ENCODE measurements at regions not wholly inside any gene's neighbourhood (a gene's known extent, or its start where the extent isn't known, plus 50 kb on each side); places are given as distances from the start of the nearest gene placed in this dataset.

DNA sequence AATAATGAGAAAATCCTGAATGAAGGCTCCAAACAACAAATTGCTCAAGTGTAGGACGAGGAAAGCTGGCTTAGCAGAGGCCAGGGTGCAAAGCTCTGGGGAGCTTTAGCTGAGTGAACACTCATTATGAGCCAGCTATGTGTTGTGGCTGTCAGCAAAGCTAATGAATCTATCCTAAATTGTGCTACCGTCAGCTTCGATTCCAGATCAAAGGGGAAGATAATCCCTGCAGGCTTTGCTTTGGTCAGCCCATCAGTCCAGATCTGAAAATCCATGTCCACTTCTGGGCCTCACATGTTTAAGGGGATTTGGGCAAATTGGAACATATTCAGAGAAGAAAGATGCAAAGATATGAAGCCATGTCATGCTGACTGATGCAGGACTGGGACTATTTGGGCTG lies 180.9 kb upstream of the ZBED5 start:
- DNase-seq = no peak
- Mint-ChIP-seq H3K36me3 (ENCODE audit: low read depth) (no peaks in the 10 kb centered on the region), H3K9me3 (no peaks in the 10 kb centered on the region), H3K27me3 (no peaks in the 10 kb centered on the region), H3K4me1 (ENCODE audit: low read depth) (peaks cover 9% of the 10 kb centered on the region), H3K4me3 (no peak overlapping the region), H3K27ac (no peak overlapping the region)

DNA sequence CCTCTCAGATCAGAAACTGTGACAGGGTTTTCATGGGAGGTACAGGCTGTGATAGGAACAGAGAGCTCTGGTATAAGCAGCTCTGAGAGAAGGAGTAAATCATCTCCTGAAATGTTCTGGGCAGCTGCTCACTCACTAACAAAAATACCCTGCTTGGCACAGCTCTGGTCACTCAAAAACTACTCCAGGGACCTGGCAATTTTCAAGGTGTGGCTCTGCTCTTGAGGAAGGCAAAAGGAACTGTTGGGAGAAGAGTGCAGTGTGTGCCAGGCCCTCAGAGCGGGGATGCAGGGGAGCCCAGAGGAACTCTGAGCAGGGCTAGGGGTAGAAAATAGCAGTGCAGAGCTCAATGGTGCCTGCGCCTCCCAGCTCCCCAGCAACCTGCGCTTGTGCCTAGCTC lies 180.5 kb upstream of the ZBED5 start:
- Mint-ChIP-seq H3K27me3 (no peaks in the 10 kb centered on the region), H3K9me3 (no peaks in the 10 kb centered on the region), H3K27ac (no peak overlapping the region), H3K4me3 (no peak overlapping the region), H3K4me1 (ENCODE audit: low read depth) (peaks cover 9% of the 10 kb centered on the region), H3K36me3 (ENCODE audit: low read depth) (no peaks in the 10 kb centered on the region)
- no peak for DNase-seq

DNA sequence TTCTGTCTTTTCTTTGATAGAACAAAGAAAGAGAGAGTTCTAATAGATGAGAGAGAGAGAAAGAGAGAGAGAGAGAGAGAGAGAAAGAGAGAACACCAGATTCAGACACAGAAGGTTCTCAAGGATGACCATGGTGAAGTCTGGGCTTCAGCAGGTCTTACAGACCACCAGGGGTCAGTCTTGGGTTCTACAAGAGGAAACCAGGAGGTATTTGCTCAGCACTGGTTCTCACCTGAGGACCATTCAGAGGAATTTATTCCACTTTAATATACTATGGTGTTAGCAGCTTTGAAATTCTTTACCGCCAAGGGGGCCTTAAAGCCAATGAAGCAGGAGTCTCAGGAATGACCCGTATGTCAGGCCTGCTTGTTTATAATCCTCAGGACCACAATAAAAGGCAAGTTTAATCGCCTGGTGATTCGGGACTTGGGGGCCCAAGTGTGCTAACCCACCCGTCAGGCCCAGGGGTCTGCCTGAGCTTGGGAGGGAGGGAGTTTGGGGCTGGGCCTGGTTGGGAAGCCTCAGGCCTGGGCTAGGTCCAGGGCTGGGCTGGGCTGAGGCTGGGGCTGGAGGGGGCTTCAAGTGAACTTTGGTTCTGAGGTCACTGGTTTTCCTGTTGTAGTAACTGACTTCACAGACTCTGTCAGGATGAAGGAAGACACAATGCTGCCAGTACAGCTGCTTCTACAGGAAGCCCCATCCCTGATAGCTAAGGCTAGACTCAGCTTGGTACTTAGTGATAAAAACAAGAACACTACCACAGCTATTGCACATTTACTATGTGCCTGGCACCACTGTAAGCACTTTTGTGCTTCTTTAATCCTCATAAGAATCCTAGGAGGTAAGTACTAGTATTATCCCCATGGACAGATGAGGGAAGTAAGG lies 179.2 kb upstream of the ZBED5 start:
- H3K27me3 Mint-ChIP-seq = no peaks in the 10 kb centered on the region
- H3K36me3 Mint-ChIP-seq (ENCODE audit: low read depth) = no peaks in the 10 kb centered on the region
- no peak overlapping the region for H3K4me3 Mint-ChIP-seq
- H3K4me1 Mint-ChIP-seq (ENCODE audit: low read depth) = peaks cover 9% of the 10 kb centered on the region
- H3K27ac Mint-ChIP-seq = no peak overlapping the region
- no peak for DNase-seq
- no peaks in the 10 kb centered on the region for H3K9me3 Mint-ChIP-seq

DNA sequence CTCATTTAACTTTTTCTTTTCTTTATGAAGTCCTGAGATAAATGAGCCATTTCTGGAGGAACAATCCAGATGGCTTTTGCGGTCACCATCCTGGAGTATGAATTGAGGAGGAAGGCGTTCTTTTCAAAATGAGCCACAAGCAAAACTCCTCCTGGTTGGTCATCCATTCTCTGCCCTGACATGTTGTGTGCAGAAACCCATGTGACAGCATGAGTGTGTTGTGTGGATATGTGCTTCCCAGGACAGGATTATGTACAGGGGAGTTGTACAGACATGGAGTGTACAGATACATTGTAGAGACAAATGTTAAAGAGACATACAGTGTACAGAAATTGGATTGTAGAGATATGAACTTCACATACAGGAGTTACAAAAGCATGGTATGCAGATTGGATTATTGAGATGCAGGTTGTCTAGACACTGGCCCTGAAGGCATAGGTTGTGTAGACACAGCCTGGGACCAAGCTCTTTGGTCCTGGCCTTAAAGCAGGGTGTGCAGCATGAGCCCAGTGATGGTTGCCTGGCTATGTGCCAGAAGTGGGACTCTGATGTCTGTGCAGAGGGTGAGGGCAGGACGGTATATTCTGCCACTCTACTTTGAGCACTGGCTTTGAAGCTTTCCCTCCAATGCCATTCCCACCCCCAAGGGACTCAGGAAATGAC lies 178.5 kb upstream of the ZBED5 start:
- Mint-ChIP-seq H3K27ac (no peak overlapping the region), H3K36me3 (ENCODE audit: low read depth) (no peaks in the 10 kb centered on the region), H3K9me3 (no peaks in the 10 kb centered on the region), H3K4me3 (no peak overlapping the region), H3K27me3 (no peaks in the 10 kb centered on the region), H3K4me1 (ENCODE audit: low read depth) (peaks cover 9% of the 10 kb centered on the region)
- DNase-seq = no peak

DNA sequence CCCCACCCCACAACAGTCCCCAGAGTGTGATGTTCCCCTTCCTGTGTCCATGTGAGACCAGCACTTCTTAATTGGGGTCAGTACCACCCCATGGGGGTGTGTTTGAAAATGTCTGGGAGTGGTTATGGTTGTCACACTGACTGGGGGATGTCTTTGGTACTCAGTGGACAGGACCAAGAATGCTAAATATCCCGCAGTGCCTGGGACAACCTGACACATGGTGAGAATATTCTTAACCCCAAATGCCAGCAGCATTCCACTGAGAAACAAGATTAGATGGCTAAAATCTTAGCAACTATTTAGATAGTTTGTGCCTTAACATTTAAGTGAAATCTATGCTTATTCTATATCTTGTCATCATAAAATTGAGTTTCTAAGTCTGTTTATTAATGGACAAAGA lies 177.5 kb upstream of the ZBED5 start:
- Mint-ChIP-seq H3K36me3 (ENCODE audit: low read depth) (no peaks in the 10 kb centered on the region), H3K4me3 (no peak overlapping the region), H3K27ac (no peak overlapping the region), H3K27me3 (no peaks in the 10 kb centered on the region), H3K4me1 (ENCODE audit: low read depth) (peaks cover 9% of the 10 kb centered on the region), H3K9me3 (no peaks in the 10 kb centered on the region)
- no peak for DNase-seq

DNA sequence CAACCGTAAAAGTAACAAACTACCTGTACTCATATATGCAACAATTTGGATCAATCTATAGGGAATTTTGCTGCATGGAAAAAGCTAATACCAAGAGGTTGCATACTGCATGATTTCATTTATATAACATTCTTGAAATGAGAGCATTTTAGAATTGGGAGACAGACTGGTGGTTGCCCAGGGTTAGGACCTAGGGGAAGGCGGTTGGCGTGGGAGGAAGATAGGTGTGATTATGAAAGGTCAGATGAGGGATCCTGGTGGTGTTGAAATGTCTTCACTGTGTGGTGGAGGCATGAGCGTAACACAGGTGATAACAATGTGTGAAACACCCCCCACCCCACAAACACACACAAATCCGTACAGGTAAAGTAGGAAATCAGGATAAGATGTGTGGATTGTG lies 176.6 kb upstream of the ZBED5 start:
- Mint-ChIP-seq H3K9me3 (no peaks in the 10 kb centered on the region), H3K27ac (no peak overlapping the region), H3K36me3 (ENCODE audit: low read depth) (no peaks in the 10 kb centered on the region), H3K4me3 (no peak overlapping the region), H3K27me3 (no peaks in the 10 kb centered on the region), H3K4me1 (ENCODE audit: low read depth) (peaks cover 9% of the 10 kb centered on the region)
- no peak for DNase-seq

DNA sequence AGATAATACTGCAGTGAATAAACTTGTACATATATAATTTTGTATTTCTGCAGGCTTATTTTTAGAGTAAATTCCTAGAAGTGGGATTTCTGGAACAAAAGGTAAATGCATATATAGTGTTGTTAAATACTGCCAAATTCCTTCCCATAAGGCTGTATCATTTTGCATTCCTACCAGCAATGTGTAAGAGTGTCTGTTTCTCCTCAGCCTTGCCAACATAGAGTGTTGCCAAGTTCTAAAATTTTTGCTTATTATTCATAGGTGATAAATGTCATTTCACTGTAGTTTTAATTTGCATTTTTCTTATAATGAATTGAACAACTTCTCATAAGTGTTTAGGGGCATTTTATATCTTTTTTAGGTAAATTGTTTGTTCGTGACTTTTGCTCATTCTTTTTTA lies 174.2 kb upstream of the ZBED5 start:
- DNase-seq = no peak
- Mint-ChIP-seq H3K36me3 (ENCODE audit: low read depth) (no peaks in the 10 kb centered on the region), H3K27ac (no peak overlapping the region), H3K27me3 (no peaks in the 10 kb centered on the region), H3K9me3 (no peaks in the 10 kb centered on the region), H3K4me1 (ENCODE audit: low read depth) (peaks cover 2% of the 10 kb centered on the region), H3K4me3 (no peak overlapping the region)

DNA sequence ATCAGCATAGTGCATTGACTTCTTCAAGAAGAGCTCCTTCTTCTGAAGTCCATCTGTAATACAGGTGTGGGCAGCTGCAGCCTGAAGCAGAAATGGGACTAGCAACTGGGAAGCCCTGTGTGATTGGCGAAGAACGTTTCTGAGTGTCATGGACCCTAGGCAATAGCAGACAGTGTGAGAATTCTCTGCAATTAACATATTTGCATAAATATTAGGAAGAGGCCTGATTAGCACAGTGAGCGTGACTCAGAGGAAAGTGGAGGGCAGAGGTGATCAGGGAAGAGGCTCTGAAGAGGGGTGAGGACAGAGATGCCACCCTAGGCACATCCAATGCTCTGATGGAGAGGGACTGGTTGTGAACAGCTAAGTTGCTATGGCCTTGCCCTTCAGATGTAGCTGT lies 171.2 kb upstream of the ZBED5 start:
- DNase-seq = no peak
- no peaks in the 10 kb centered on the region for H3K9me3 Mint-ChIP-seq
- no peak overlapping the region for H3K27ac Mint-ChIP-seq
- H3K36me3 Mint-ChIP-seq (ENCODE audit: low read depth) = no peaks in the 10 kb centered on the region
- no peaks in the 10 kb centered on the region for H3K27me3 Mint-ChIP-seq
- no peak overlapping the region for H3K4me3 Mint-ChIP-seq
- H3K4me1 Mint-ChIP-seq (ENCODE audit: low read depth) = no peaks in the 10 kb centered on the region

DNA sequence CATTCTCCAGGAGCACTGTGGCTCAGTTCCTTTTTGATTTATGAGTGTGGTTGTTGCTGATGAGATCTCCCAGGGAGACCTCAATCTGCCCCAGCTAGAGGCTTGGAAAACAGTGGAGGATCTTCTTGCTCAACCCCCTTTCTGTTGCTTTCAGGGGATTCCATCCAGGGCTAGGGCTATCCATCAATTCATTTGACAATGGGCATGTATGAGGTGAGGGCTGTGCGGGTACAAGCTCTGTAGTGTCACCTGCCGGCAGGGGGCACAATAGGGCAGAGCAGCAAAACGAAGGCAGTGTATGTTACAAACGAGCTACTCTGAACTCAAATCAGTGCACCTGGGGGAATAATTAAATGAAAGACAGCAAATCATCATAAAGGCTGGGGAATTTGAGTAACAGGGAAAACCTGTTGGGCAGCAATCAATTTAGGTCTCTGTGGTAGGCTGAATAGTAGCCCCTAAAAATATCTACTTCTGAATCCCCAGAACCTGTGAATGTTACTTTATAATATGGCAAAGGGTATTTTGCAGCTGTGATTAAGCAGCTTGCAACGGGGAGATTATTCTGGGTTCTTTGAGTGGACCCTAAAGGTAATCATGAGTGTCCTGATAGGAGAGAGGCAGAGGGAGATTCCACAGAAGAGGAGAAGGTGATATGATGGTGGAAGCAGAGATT lies 170.3 kb upstream of the ZBED5 start:
- Mint-ChIP-seq H3K36me3 (ENCODE audit: low read depth) (no peaks in the 10 kb centered on the region), H3K9me3 (no peaks in the 10 kb centered on the region), H3K4me3 (no peak overlapping the region), H3K4me1 (ENCODE audit: low read depth) (no peaks in the 10 kb centered on the region), H3K27ac (no peak overlapping the region), H3K27me3 (no peaks in the 10 kb centered on the region)
- peak; percentile 78 for DNase-seq

DNA sequence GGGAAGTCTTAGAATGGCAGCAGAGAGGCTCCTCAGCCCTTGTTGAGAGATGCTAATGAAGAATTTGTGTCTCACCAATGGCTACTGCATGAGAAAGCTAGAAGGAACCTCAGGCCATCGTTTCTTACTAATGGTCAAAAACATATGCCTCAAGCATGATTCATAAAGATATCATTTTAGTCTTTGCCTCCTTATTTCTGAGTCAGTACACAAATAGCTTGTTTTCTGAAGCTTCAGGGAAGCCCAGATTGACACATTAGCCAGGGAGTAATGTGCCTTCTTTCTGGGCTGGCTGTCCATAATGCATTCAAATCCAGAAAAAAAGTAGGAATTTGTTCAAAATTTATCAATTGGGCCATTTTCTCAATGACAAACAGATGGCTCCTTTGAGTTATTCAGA lies 169.4 kb upstream of the ZBED5 start:
- Mint-ChIP-seq H3K4me3 (no peak overlapping the region), H3K27ac (no peak overlapping the region), H3K4me1 (ENCODE audit: low read depth) (no peaks in the 10 kb centered on the region), H3K9me3 (no peaks in the 10 kb centered on the region), H3K27me3 (peaks cover 2% of the 10 kb centered on the region), H3K36me3 (ENCODE audit: low read depth) (no peaks in the 10 kb centered on the region)
- DNase-seq = no peak

DNA sequence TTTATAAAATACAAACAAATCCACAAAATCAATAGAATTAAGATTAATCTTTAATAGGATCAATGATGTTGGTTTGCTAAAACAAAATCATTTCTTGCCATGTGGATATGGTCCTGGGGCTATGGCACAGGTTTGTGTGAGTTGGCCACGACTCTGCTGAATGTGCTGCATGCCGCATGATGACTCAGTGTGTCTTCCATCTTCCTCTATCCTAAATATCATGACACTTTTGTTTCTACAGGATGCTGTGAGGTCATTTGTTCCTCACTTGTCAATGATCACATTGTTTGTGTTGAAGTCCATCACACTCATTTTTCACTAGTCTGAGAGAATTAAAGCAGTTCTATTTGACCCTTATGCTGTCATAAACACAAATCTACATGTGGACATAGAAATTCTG lies 167.2 kb upstream of the ZBED5 start:
- DNase-seq = no peak
- peaks cover 2% of the 10 kb centered on the region for H3K27me3 Mint-ChIP-seq
- H3K4me3 Mint-ChIP-seq = no peak overlapping the region
- H3K36me3 Mint-ChIP-seq (ENCODE audit: low read depth) = no peaks in the 10 kb centered on the region
- no peak overlapping the region for H3K27ac Mint-ChIP-seq
- no peaks in the 10 kb centered on the region for H3K9me3 Mint-ChIP-seq
- H3K4me1 Mint-ChIP-seq (ENCODE audit: low read depth) = no peaks in the 10 kb centered on the region

DNA sequence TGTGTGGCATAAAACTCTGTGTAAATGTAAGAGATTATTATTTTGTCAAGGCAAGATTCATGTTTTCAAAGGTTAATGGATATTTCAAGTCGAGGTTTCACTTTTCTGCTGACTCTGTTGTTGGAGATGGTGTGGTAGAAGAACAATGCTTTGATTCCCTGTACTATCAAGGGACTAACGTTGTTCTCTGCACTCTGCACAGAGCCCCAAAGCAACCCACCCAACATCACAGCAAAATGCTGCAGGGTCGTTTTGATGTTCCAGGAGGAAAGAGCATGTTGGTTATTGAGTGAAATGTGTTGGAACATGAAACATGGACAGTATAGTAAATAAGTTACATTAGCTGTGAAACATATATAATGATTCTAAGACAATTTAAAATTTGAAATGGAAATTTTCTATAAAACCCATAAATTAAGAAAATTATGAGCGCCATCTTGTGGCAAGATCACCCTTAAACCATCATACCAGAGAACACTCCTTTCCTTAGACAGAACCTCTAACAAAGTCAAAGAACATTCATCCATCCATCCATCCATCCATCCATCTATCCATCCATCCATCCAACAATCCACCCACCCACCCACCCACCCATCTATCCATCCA lies 164.4 kb upstream of the ZBED5 start:
- Mint-ChIP-seq H3K27ac (no peak overlapping the region), H3K4me1 (ENCODE audit: low read depth) (no peaks in the 10 kb centered on the region), H3K9me3 (no peaks in the 10 kb centered on the region), H3K36me3 (ENCODE audit: low read depth) (no peaks in the 10 kb centered on the region), H3K27me3 (peaks cover 2% of the 10 kb centered on the region), H3K4me3 (no peak overlapping the region)
- DNase-seq = no peak

DNA sequence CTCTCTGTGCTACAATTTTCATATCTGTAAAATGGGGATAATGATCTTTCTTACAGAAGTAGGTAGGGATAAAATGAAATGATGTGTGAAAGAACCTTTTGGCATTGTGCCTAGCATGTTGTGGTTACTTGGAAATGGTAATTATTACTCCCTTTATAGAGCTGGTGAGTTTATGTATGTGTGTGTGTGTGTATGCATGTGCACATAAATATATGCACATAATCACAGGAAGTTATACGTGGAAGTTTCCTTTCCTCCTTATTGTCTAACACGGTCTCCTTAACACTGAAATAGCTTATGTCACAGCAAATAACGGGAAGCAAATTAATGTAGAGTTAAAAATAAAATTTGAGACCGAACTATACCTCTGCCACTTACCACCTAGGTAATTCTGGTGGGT lies 163.7 kb upstream of the ZBED5 start:
- Mint-ChIP-seq H3K9me3 (no peaks in the 10 kb centered on the region), H3K4me1 (ENCODE audit: low read depth) (no peaks in the 10 kb centered on the region), H3K36me3 (ENCODE audit: low read depth) (no peaks in the 10 kb centered on the region), H3K27me3 (peaks cover 2% of the 10 kb centered on the region), H3K27ac (no peak overlapping the region), H3K4me3 (no peak overlapping the region)
- DNase-seq = no peak

DNA sequence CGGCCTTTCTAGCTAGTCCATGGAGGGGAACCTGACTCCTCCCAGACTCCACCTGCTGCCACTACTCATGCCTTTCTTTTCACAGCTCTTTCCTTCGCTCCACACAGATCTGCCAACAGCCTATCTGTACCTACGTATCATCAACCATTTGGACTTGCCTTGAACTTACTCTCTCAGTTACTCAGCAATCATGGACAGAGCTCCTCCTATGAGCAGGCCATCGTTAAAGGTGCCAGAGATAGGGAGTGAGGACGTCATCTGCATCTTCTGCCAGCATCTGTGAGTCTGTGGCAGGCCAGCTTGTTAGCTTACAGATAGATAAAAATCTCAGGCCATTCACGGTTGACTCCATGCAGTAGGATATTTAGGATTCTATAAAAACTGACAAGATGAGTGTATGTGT lies 162.9 kb upstream of the ZBED5 start:
- no peaks in the 10 kb centered on the region for H3K9me3 Mint-ChIP-seq
- no peak overlapping the region for H3K4me3 Mint-ChIP-seq
- peaks cover 2% of the 10 kb centered on the region for H3K27me3 Mint-ChIP-seq
- no peak for DNase-seq
- no peak overlapping the region for H3K27ac Mint-ChIP-seq
- H3K36me3 Mint-ChIP-seq (ENCODE audit: low read depth) = no peaks in the 10 kb centered on the region
- no peaks in the 10 kb centered on the region for H3K4me1 Mint-ChIP-seq (ENCODE audit: low read depth)

Measured in activated T-cell treated with anti-CD3 and anti-CD28 coated beads, Interleukin-2, amount 50 U/mL, for 24 hours (primary cell).